IMR-90 (cell line): ENCODE measurements at regions not wholly inside any gene's neighbourhood (a gene's known extent, or its start where the extent isn't known, plus 50 kb on each side); places are given as distances from the start of the nearest gene placed in this dataset.

ENCODE experiments used
- ATAC-seq: fragments of 200-7000 bp; cut with Tn5 transposase; 2 replicates; pipeline ENCODE4 v1.9.1; 2020; ENCODE audit warnings: low read depth, mild to moderate bottlenecking, moderate library complexity
- BruUV-seq: library from RNA; stranded (reverse); fragments of 400-500 nt; replicated peaks from 2 replicates; lab custom pipeline; 2021; lab: Mats Ljungman, UMichigan
- CTCF ChIA-PET: fragments of 300-600 bp; formaldehyde crosslinking; extraction: SDS; loops from one replicate; lab custom pipeline; 2021; ENCODE audit warnings: antibody characterized with exemption; lab: Yijun Ruan, JAX
- POLR2A ChIA-PET: fragments of 300-600 bp; sonication (Branson Sonifier 250); formaldehyde crosslinking; loops from one replicate; lab custom pipeline; 2022; ENCODE audit warnings: antibody characterized with exemption; ENCODE audit not compliant: unreplicated experiment; lab: Charles Lee
- DNase-seq: peaks from one replicate; pipeline ENCODE4 v3.0.0; 2013
- H2AFZ ChIP-seq: replicated peaks from 2 replicates; pipeline ENCODE3; 2013; ENCODE audit warnings: low read length, mild to moderate bottlenecking; ENCODE audit not compliant: poor library complexity
- H2AK5ac ChIP-seq: 2 replicates; pipeline ENCODE4 v1.6.1; 2013; ENCODE audit warnings: low read depth, low read length, inconsistent platforms
- H2AK9ac ChIP-seq: replicated peaks from 2 replicates; pipeline ENCODE3; 2013; ENCODE audit warnings: mild to moderate bottlenecking, low read depth, low read length, moderate library complexity; ENCODE audit not compliant: poor library complexity
- H2BK120ac ChIP-seq: 2 replicates; pipeline ENCODE4 v1.6.1; 2013; ENCODE audit warnings: low read depth, low read length, inconsistent platforms
- H2BK15ac ChIP-seq: 3 replicates; pipeline ENCODE4 v1.6.1; 2013; ENCODE audit warnings: low read depth, low read length, inconsistent platforms
- H2BK20ac ChIP-seq: 2 replicates; pipeline ENCODE4 v1.6.1; 2013; ENCODE audit warnings: low read depth, mild to moderate bottlenecking, inconsistent platforms, low read length, moderate library complexity
- H2BK5ac ChIP-seq: 2 replicates; pipeline ENCODE4 v1.6.1; 2013; ENCODE audit warnings: mild to moderate bottlenecking, low read depth, low read length, inconsistent platforms; ENCODE audit not compliant: poor library complexity, severe bottlenecking
- H3K14ac ChIP-seq: replicated peaks from 2 replicates; pipeline ENCODE4 v1.6.1; 2013; ENCODE audit warnings: low read depth, low read length, inconsistent platforms
- H3K18ac ChIP-seq: 2 replicates; pipeline ENCODE4 v1.6.1; 2013; ENCODE audit warnings: low read depth, low read length, control low read depth
- H3K23ac ChIP-seq: 2 replicates; pipeline ENCODE4 v1.6.1; 2013; ENCODE audit warnings: low read depth, low read length, inconsistent platforms
- H3K27ac ChIP-seq: 2 replicates; pipeline ENCODE4 v1.5.1; 2013; ENCODE audit warnings: mild to moderate bottlenecking, control low read depth, low read length; ENCODE audit not compliant: insufficient read depth
- H3K27me3 ChIP-seq: 2 replicates; pipeline ENCODE4 v1.6.1; 2013; ENCODE audit warnings: low read length; ENCODE audit not compliant: control insufficient read depth, insufficient read depth
- H3K36me3 ChIP-seq: 2 replicates; pipeline ENCODE4 v1.6.1; 2013; ENCODE audit warnings: low read length, mixed read lengths; ENCODE audit not compliant: control insufficient read depth, insufficient read depth
- H3K4ac ChIP-seq: 2 replicates; pipeline ENCODE4 v1.6.1; 2013; ENCODE audit warnings: low read depth, low read length, inconsistent platforms
- H3K4me1 ChIP-seq: 2 replicates; pipeline ENCODE4 v1.6.1; 2013; ENCODE audit warnings: low read length, mixed read lengths; ENCODE audit not compliant: control insufficient read depth, insufficient read depth
- H3K4me2 ChIP-seq: 2 replicates; pipeline ENCODE4 v1.6.1; 2013; ENCODE audit warnings: low read depth, mild to moderate bottlenecking, control low read depth, low read length, moderate library complexity
- H3K4me3 ChIP-seq: 2 replicates; pipeline ENCODE4 v1.5.1; 2013; ENCODE audit warnings: low read depth, mild to moderate bottlenecking, control low read depth, low read length, moderate library complexity; ENCODE audit not compliant: insufficient read depth
- H3K56ac ChIP-seq: 2 replicates; pipeline ENCODE4 v1.6.1; 2013; ENCODE audit warnings: low read length, inconsistent platforms; ENCODE audit not compliant: insufficient read depth; ENCODE audit errors: extremely low read depth
- H3K79me1 ChIP-seq, 2 experiments: 2 replicates each; pipeline ENCODE4 v1.6.1; 2013; ENCODE audit warnings: low read length in 2 of 2, inconsistent platforms in 1 of 2, low read depth in 1 of 2
- H3K9ac ChIP-seq: 2 replicates; pipeline ENCODE4 v1.6.1; 2013; ENCODE audit warnings: low read depth, low read length, control low read depth
- H3K9me1 ChIP-seq: 2 replicates; pipeline ENCODE4 v1.6.1; 2013; ENCODE audit warnings: low read length, inconsistent platforms; ENCODE audit not compliant: insufficient read depth
- H3K9me3 ChIP-seq: 2 replicates; pipeline ENCODE4 v1.6.1; 2013; ENCODE audit warnings: low read length; ENCODE audit not compliant: control insufficient read depth, insufficient read depth
- H4K20me1 ChIP-seq: 2 replicates; pipeline ENCODE4 v1.6.1; 2013; ENCODE audit warnings: low read length, inconsistent platforms; ENCODE audit not compliant: insufficient read depth
- H4K5ac ChIP-seq: 2 replicates; pipeline ENCODE4 v1.6.1; 2013; ENCODE audit warnings: mild to moderate bottlenecking, low read depth, low read length, control low read depth
- H4K8ac ChIP-seq, 2 experiments: 2 replicates each; pipeline ENCODE4 v1.6.1; 2013; ENCODE audit warnings: low read depth in 2 of 2, low read length in 2 of 2, control low read depth in 1 of 2, inconsistent platforms in 1 of 2
- H4K91ac ChIP-seq: 2 replicates; pipeline ENCODE4 v1.6.1; 2013; ENCODE audit warnings: low read depth, low read length, inconsistent platforms; ENCODE audit not compliant: insufficient read depth
- BHLHE40 ChIP-seq: fragments of 150-350 bp; IDR thresholded peaks from 2 replicates; pipeline ENCODE4 v1.6.1; 2016; ENCODE audit warnings: mild to moderate bottlenecking, low read depth, low read length
- CEBPB ChIP-seq: IDR thresholded peaks from 2 replicates; pipeline ENCODE4 v1.6.1; 2012; ENCODE audit warnings: low read depth, low read length, improper control_type of control experiment
- CHD1 ChIP-seq: IDR thresholded peaks from 2 replicates; pipeline ENCODE4 v1.6.1; 2012; ENCODE audit warnings: low read depth, low read length, improper control_type of control experiment
- CTCF ChIP-seq: conservative IDR thresholded peaks from 2 replicates; pipeline ENCODE4 v1.5.1; 2012; ENCODE audit warnings: mild to moderate bottlenecking, low read depth, low read length, improper control_type of control experiment
- ELK1 ChIP-seq: fragments of 150-350 bp; IDR thresholded peaks from 2 replicates; pipeline ENCODE4 v1.6.1; 2016; ENCODE audit warnings: low read depth, mild to moderate bottlenecking, low read length, moderate library complexity, borderline replicate concordance
- FOS ChIP-seq: fragments of 150-350 bp; IDR thresholded peaks from 2 replicates; pipeline ENCODE4 v1.6.1; 2016; ENCODE audit warnings: low read depth, low read length
- MAFK ChIP-seq: IDR thresholded peaks from 2 replicates; pipeline ENCODE4 v1.6.1; 2012; ENCODE audit warnings: low read depth, low read length, improper control_type of control experiment
- MAZ ChIP-seq: IDR thresholded peaks from 2 replicates; pipeline ENCODE4 v1.6.1; 2012; ENCODE audit warnings: low read depth, mild to moderate bottlenecking, low read length, improper control_type of control experiment, moderate library complexity, borderline replicate concordance
- MXI1 ChIP-seq: IDR thresholded peaks from 2 replicates; pipeline ENCODE4 v1.6.1; 2012; ENCODE audit warnings: low read depth, mild to moderate bottlenecking, low read length, moderate library complexity, borderline replicate concordance
- NFE2L2 ChIP-seq: fragments of 150-350 bp; IDR thresholded peaks from 2 replicates; pipeline ENCODE4 v1.6.1; 2016; ENCODE audit warnings: low read depth, mild to moderate bottlenecking, low read length
- POLR2A ChIP-seq: IDR thresholded peaks from 2 replicates; pipeline ENCODE4 v1.6.1; 2012; ENCODE audit warnings: mild to moderate bottlenecking, low read depth, low read length
- RAD21 ChIP-seq: IDR thresholded peaks from 2 replicates; pipeline ENCODE4 v1.6.1; 2012; ENCODE audit warnings: low read length, improper control_type of control experiment
- RCOR1 ChIP-seq: IDR thresholded peaks from 2 replicates; pipeline ENCODE4 v1.6.1; 2012; ENCODE audit warnings: mild to moderate bottlenecking, low read length, improper control_type of control experiment; ENCODE audit not compliant: insufficient replicate concordance
- RFX5 ChIP-seq: IDR thresholded peaks from 2 replicates; pipeline ENCODE4 v1.8.0; 2012; ENCODE audit warnings: low read depth, mild to moderate bottlenecking, low read length, moderate library complexity
- SMC3 ChIP-seq: fragments of 150-350 bp; IDR thresholded peaks from 2 replicates; pipeline ENCODE4 v1.6.1; 2016; ENCODE audit warnings: low read depth, mild to moderate bottlenecking, antibody characterized with exemption, low read length, moderate library complexity
- USF2 ChIP-seq: fragments of 150-350 bp; IDR thresholded peaks from 2 replicates; pipeline ENCODE4 v1.6.1; 2017; ENCODE audit warnings: mild to moderate bottlenecking, antibody characterized with exemption, low read length, low read depth
- dilution Hi-C: fragments of 300-500 bp; cut with HindIII; formaldehyde crosslinking; loops from one replicate; pipeline ENCODE4 v1.14.3; 2018; ENCODE audit warnings: low sequenced_read_pairs; ENCODE audit not compliant: unreplicated experiment
- in situ Hi-C: fragments of 300-500 bp; cut with MboI; formaldehyde crosslinking; loops from 3 replicates; pipeline ENCODE4 v1.14.3; 2019; ENCODE audit warnings: low sequenced_read_pairs, inconsistent platforms, mixed read lengths
- intact Hi-C: fragments of 100-400 bp; cut with micrococcal nuclease; formaldehyde crosslinking; loops from 2 replicates; pipeline ENCODE4 v1.10.0; 2022

GRCh38 chr1:55604179-55604578 lies 389.0 kb upstream of the USP24 start:
- no peak overlapping the region for H2AK9ac ChIP-seq
- no peak overlapping the region; the same call in 2 of the 3 replicates for H2BK15ac ChIP-seq
- no peak overlapping the region for H3K27ac ChIP-seq
- H4K91ac ChIP-seq = no peak overlapping the region
- in situ Hi-C loops (no loop called here), intact Hi-C loops (no loop called here), dilution Hi-C loops (no loop called here)
- DNase-seq (no peak), ATAC-seq (no peak)
- H2AFZ ChIP-seq = no peak overlapping the region
- no TSS peak for BruUV-seq
- H3K4me3 ChIP-seq = no peak overlapping the region
- no peak overlapping the region for H3K4me2 ChIP-seq
- no peak overlapping the region for H2BK120ac ChIP-seq
- H2BK20ac ChIP-seq = no peak overlapping the region
- TF ChIP-seq USF2 (no peak), CTCF (no peak), BHLHE40 (no peak), ELK1 (no peak), CEBPB (no peak), MAZ (no peak), RFX5 (no peak), POLR2A (no peak), NFE2L2 (no peak), FOS (no peak), RAD21 (no peak), MAFK (no peak), MXI1 (no peak), CHD1 (no peak), SMC3 (no peak), RCOR1 (no peak)
- H2BK5ac ChIP-seq = no peak overlapping the region
- no peaks in the 10 kb centered on the region for H3K27me3 ChIP-seq
- H4K5ac ChIP-seq = peak overlapping the region; percentile 79; the same call in 1 of the 2 replicates
- no peaks in the 10 kb centered on the region for H3K9me1 ChIP-seq
- no peaks in the 10 kb centered on the region for H3K79me1 ChIP-seq
- ChIA-PET CTCF (interaction anchor here (0.6 kb wide), 1 partner anchor 1254 kb away, joined by 3 read pairs; no protein-coding TSS in a partner anchor), POLR2A (no interaction called here)
- H3K36me3 ChIP-seq = no peaks in the 10 kb centered on the region
- H3K56ac ChIP-seq = no peak overlapping the region
- no peak overlapping the region for H2AK5ac ChIP-seq
- 0 out of 4 replicates have a peak overlapping the region, but pooled peaks of 1 of the 2 experiments have one; percentile 4 for H4K8ac ChIP-seq
- no peak overlapping the region for H3K4ac ChIP-seq
- H4K20me1 ChIP-seq = no peaks in the 10 kb centered on the region
- no peak overlapping the region for H3K9ac ChIP-seq
- no peak overlapping the region for H3K23ac ChIP-seq
- peaks cover 9% of the 10 kb centered on the region for H3K9me3 ChIP-seq
- peak overlapping the region; percentile 70; the same call in 1 of the 2 replicates for H3K18ac ChIP-seq
- H3K14ac ChIP-seq = no peak overlapping the region
- H3K4me1 ChIP-seq = no peaks in the 10 kb centered on the region; the same call in 1 of the 2 replicates
